Activated T-cell treated with anti-CD3 and anti-CD28 coated beads, Interleukin-2, amount 50 U/mL, for 4 hours (primary cell): ENCODE measurements at regions not wholly inside any gene's neighbourhood (a gene's known extent, or its start where the extent isn't known, plus 50 kb on each side); places are given as distances from the start of the nearest gene placed in this dataset.
"Not testable (repeated sequence)": the region's sequence is repeated elsewhere in the genome, so short reads cannot be mapped to it uniquely, and the experiment has no call there.

Experiments used
- ATAC-seq, 2 donors: fragments of 200-7000 bp; cut with Tn5 transposase; one replicate each; pipeline ENCODE4 v1.10.0; 2021
- DNase-seq: peaks from one replicate; pipeline ENCODE4 v3.0.0-alpha.2; 2020
- H3K27me3 Mint-ChIP-seq: one replicate; pipeline ENCODE4 v1.8.0; 2021; ENCODE audit warnings: low read depth, mixed read lengths
- H3K36me3 Mint-ChIP-seq: one replicate; pipeline ENCODE4 v1.8.0; 2022; ENCODE audit warnings: mixed read lengths; ENCODE audit not compliant: insufficient read depth
- H3K4me1 Mint-ChIP-seq: one replicate; pipeline ENCODE4 v1.8.0; 2021; ENCODE audit warnings: low read depth, mixed read lengths
- H3K4me3 Mint-ChIP-seq: one replicate; pipeline ENCODE4 v1.8.0; 2021; ENCODE audit warnings: mild to moderate bottlenecking, moderate library complexity, mixed read lengths
- H3K9me3 Mint-ChIP-seq: one replicate; pipeline ENCODE4 v1.8.0; 2021; ENCODE audit warnings: mixed read lengths

GRCh38 chr3:14265246-14265962 is 86.8 kb downstream of the LSM3 start:
- Mint-ChIP-seq H3K9me3 (no peaks in the 10 kb centered on the region), H3K4me1 (no peaks in the 10 kb centered on the region), H3K27me3 (peaks cover 4% of the 10 kb centered on the region), H3K36me3 (no peaks in the 10 kb centered on the region), H3K4me3 (no peak overlapping the region)
- DNase-seq (no peak), ATAC-seq (no peak)

GRCh38 chr3:14266361-14266760 is 87.7 kb downstream of the LSM3 start:
- no peaks in the 10 kb centered on the region for H3K36me3 Mint-ChIP-seq
- no peaks in the 10 kb centered on the region for H3K9me3 Mint-ChIP-seq
- H3K4me1 Mint-ChIP-seq = no peaks in the 10 kb centered on the region
- no peak for DNase-seq
- H3K27me3 Mint-ChIP-seq = peaks cover 4% of the 10 kb centered on the region
- H3K4me3 Mint-ChIP-seq = no peak overlapping the region
- no peak for ATAC-seq

- no peak for ATAC-seq
- H3K36me3 Mint-ChIP-seq = no peaks in the 10 kb centered on the region
- H3K27me3 Mint-ChIP-seq = peaks cover 4% of the 10 kb centered on the region
- no peak for DNase-seq
- no peak overlapping the region for H3K4me3 Mint-ChIP-seq
- no peaks in the 10 kb centered on the region for H3K9me3 Mint-ChIP-seq
- no peaks in the 10 kb centered on the region for H3K4me1 Mint-ChIP-seq
Observed at GRCh38 chr3:14267976-14268375, 89.4 kb downstream of the LSM3 start.

GRCh38 chr3:14268897-14269296 is 90.3 kb downstream of the LSM3 start:
- no peaks in the 10 kb centered on the region for H3K9me3 Mint-ChIP-seq
- no peak overlapping the region for H3K4me3 Mint-ChIP-seq

GRCh38 chr3:14272041-14272958 is 93.7 kb downstream of the LSM3 start:
- not testable (repeated sequence) for DNase-seq, ATAC-seq, H3K27me3 Mint-ChIP-seq, H3K9me3 Mint-ChIP-seq, H3K4me3 Mint-ChIP-seq, H3K4me1 Mint-ChIP-seq, H3K36me3 Mint-ChIP-seq

More at GRCh38 chr3:14268897-14269296, 90.3 kb downstream of the LSM3 start:
- no peak for ATAC-seq
- H3K27me3 Mint-ChIP-seq = peaks cover 4% of the 10 kb centered on the region
- H3K4me1 Mint-ChIP-seq = no peaks in the 10 kb centered on the region
- H3K36me3 Mint-ChIP-seq = no peaks in the 10 kb centered on the region
- DNase-seq = no peak

- not testable (repeated sequence) for ATAC-seq, H3K27me3 Mint-ChIP-seq, H3K9me3 Mint-ChIP-seq, H3K4me1 Mint-ChIP-seq, H3K4me3 Mint-ChIP-seq, H3K36me3 Mint-ChIP-seq, DNase-seq
Observed at GRCh38 chr3:14272959-14273560, 94.4 kb downstream of the LSM3 start.

GRCh38 chr3:14273901-14274611 is 95.4 kb downstream of the LSM3 start:
- H3K4me1 Mint-ChIP-seq = no peaks in the 10 kb centered on the region
- ATAC-seq = no peak
- H3K36me3 Mint-ChIP-seq = no peaks in the 10 kb centered on the region
- no peaks in the 10 kb centered on the region for H3K9me3 Mint-ChIP-seq
- H3K4me3 Mint-ChIP-seq = no peak overlapping the region
- no peak for DNase-seq
- peaks cover 3% of the 10 kb centered on the region for H3K27me3 Mint-ChIP-seq

- peaks cover 3% of the 10 kb centered on the region for H3K27me3 Mint-ChIP-seq
- no peaks in the 10 kb centered on the region for H3K4me1 Mint-ChIP-seq
- no peak for DNase-seq
- H3K36me3 Mint-ChIP-seq = no peaks in the 10 kb centered on the region
- ATAC-seq = no peak
- no peak overlapping the region for H3K4me3 Mint-ChIP-seq
- no peaks in the 10 kb centered on the region for H3K9me3 Mint-ChIP-seq
Observed at GRCh38 chr3:14274612-14274936, 96.0 kb downstream of the LSM3 start.

- H3K27me3 Mint-ChIP-seq = peaks cover 3% of the 10 kb centered on the region
- no peaks in the 10 kb centered on the region for H3K9me3 Mint-ChIP-seq
- no peak for DNase-seq
- no peaks in the 10 kb centered on the region for H3K4me1 Mint-ChIP-seq
- no peak overlapping the region for H3K4me3 Mint-ChIP-seq
- no peak for ATAC-seq
- H3K36me3 Mint-ChIP-seq = no peaks in the 10 kb centered on the region
Observed at GRCh38 chr3:14274999-14275961, 96.7 kb downstream of the LSM3 start.

GRCh38 chr3:14275962-14276909 is 97.6 kb downstream of the LSM3 start:
- H3K4me3 Mint-ChIP-seq = no peak overlapping the region
- DNase-seq = no peak
- ATAC-seq = no peak
- H3K4me1 Mint-ChIP-seq = no peaks in the 10 kb centered on the region
- peaks cover 3% of the 10 kb centered on the region for H3K27me3 Mint-ChIP-seq
- H3K36me3 Mint-ChIP-seq = no peaks in the 10 kb centered on the region
- no peaks in the 10 kb centered on the region for H3K9me3 Mint-ChIP-seq

GRCh38 chr3:14277557-14277956 is 98.9 kb downstream of the LSM3 start:
- Mint-ChIP-seq H3K4me3 (no peak overlapping the region), H3K4me1 (no peaks in the 10 kb centered on the region), H3K36me3 (no peaks in the 10 kb centered on the region), H3K9me3 (no peaks in the 10 kb centered on the region), H3K27me3 (peaks cover 3% of the 10 kb centered on the region)
- ATAC-seq = no peak
- DNase-seq = no peak

GRCh38 chr3:14278265-14278798 is 99.7 kb downstream of the LSM3 start:
- H3K4me3 Mint-ChIP-seq = no peak overlapping the region
- H3K4me1 Mint-ChIP-seq = no peaks in the 10 kb centered on the region
- H3K27me3 Mint-ChIP-seq = peaks cover 3% of the 10 kb centered on the region
- DNase-seq = no peak
- H3K9me3 Mint-ChIP-seq = no peaks in the 10 kb centered on the region
- ATAC-seq = no peak
- H3K36me3 Mint-ChIP-seq = no peaks in the 10 kb centered on the region
